ENCODE measurements at regions not wholly inside any gene's neighbourhood (a gene's known extent, or its start where the extent isn't known, plus 50 kb on each side); places are given as distances from the start of the nearest gene placed in this dataset.

GRCh38 chr3:110593749-110594148 is 477.9 kb upstream of the NECTIN3 start:
- Histone ChIP-seq H3K27me3 (no peaks in the 10 kb centered on the region), H3K36me3 (no peaks in the 10 kb centered on the region), H3K27ac (no peak overlapping the region), H3K9me3 (no peaks in the 10 kb centered on the region), H3K4me1 (no peaks in the 10 kb centered on the region), H3K4me3 (no peak overlapping the region)
- no peak for ATAC-seq
- DNase-seq, result no peak
- intact Hi-C loops (cut with DNase I), result no loop called here
- FAIRE-seq, result no peak
- TF ChIP-seq CTCF (IDR thresholded peaks at IDR 0.05), result no peak

DNA sequence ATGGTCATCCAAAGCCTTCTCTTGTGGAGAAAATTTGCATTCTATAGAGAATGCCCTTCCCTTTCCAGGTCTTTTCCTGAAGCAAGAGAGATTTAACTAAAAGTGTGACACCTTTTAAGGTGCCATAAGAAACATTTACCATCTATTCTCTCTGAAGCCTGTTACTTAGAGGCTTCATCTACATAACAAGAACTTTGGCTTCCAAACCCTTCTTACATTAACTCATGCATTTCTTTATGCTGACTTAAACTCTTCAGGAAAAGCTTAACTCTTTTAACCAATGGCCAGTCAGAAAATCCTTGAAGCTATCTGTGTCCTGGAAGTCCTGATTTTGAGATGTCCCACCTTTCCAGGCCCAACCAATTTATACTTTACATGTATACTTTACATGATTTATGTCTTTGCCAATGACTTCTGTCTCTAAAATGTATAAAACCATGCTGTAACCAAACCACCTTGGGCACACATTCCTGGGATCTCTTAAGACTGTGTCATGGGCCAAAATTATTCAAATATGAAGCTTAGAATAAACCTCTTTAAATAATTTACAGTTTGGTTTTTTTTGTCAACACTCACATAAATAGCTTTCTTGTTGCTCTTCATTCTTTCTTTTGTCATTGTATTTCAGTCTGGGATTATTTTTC is 472.6 kb upstream of the NECTIN3 start:
- intact Hi-C loops (cut with DNase I), result no loop called here
- H3K9me3 ChIP-seq, result no peaks in the 10 kb centered on the region
- FAIRE-seq (no peak), ATAC-seq (no peak), DNase-seq (no peak)
- no peak overlapping the region for H3K4me3 ChIP-seq
- no peaks in the 10 kb centered on the region for H3K36me3 ChIP-seq
- H3K4me1 ChIP-seq, result no peaks in the 10 kb centered on the region
- H3K27ac ChIP-seq, result no peak overlapping the region
- TF ChIP-seq CTCF (IDR thresholded peaks at IDR 0.05), result no peak
- no peaks in the 10 kb centered on the region for H3K27me3 ChIP-seq

GRCh38 chr3:110608566-110608965 is 463.1 kb upstream of the NECTIN3 start:
- H3K4me1 ChIP-seq, result no peaks in the 10 kb centered on the region
- ATAC-seq (no peak), DNase-seq (no peak), FAIRE-seq (no peak)
- no peaks in the 10 kb centered on the region for H3K27me3 ChIP-seq
- no peaks in the 10 kb centered on the region for H3K9me3 ChIP-seq
- no peak overlapping the region for H3K27ac ChIP-seq
- intact Hi-C loops (cut with DNase I), result no loop called here
- no peak for TF ChIP-seq CTCF (IDR thresholded peaks at IDR 0.05)
- H3K36me3 ChIP-seq, result no peaks in the 10 kb centered on the region
- H3K4me3 ChIP-seq, result no peak overlapping the region

GRCh38 chr3:110612045-110612444 is 459.6 kb upstream of the NECTIN3 start:
- Histone ChIP-seq H3K27me3 (no peaks in the 10 kb centered on the region), H3K9me3 (no peaks in the 10 kb centered on the region), H3K27ac (no peak overlapping the region), H3K36me3 (no peaks in the 10 kb centered on the region), H3K4me1 (no peaks in the 10 kb centered on the region), H3K4me3 (no peak overlapping the region)
- 28 to 29% methylated on average over 4 of the region's 4 CpGs for WGBS, 2 donors
- ATAC-seq (no peak), DNase-seq (no peak), FAIRE-seq (no peak)
- intact Hi-C loops (cut with DNase I), result no loop called here
- no peak for TF ChIP-seq CTCF (IDR thresholded peaks at IDR 0.05)

GRCh38 chr3:110614186-110614585 is 457.4 kb upstream of the NECTIN3 start:
- no peaks in the 10 kb centered on the region for H3K27me3 ChIP-seq

More at GRCh38 chr3:110614186-110614585, 457.4 kb upstream of the NECTIN3 start:
- H3K9me3 ChIP-seq, result no peaks in the 10 kb centered on the region
- intact Hi-C loops (cut with DNase I), result no loop called here
- ATAC-seq (no peak), FAIRE-seq (no peak), DNase-seq (no peak)
- H3K4me1 ChIP-seq, result peaks cover 0 to 3% (median 0%) of the 10 kb centered on the region in 3 donors
- H3K36me3 ChIP-seq, result no peaks in the 10 kb centered on the region
- no peak overlapping the region for H3K27ac ChIP-seq
- 46 to 59% methylated on average over 2 of the region's 2 CpGs for WGBS, 2 donors
- H3K4me3 ChIP-seq, result no peak overlapping the region
- no peak for TF ChIP-seq CTCF (IDR thresholded peaks at IDR 0.05)

Measured in pancreas (tissue), 10 donors.